Midbrain (tissue), 1 donor: ENCODE measurements at regions not wholly inside any gene's neighbourhood (a gene's known extent, or its start where the extent isn't known, plus 50 kb on each side); places are given as distances from the start of the nearest gene placed in this dataset.

Experiments
- DNase-seq: peaks from one replicate; lab custom pipeline; 2025; lab: John Stamatoyannopoulos, UW

DNA sequence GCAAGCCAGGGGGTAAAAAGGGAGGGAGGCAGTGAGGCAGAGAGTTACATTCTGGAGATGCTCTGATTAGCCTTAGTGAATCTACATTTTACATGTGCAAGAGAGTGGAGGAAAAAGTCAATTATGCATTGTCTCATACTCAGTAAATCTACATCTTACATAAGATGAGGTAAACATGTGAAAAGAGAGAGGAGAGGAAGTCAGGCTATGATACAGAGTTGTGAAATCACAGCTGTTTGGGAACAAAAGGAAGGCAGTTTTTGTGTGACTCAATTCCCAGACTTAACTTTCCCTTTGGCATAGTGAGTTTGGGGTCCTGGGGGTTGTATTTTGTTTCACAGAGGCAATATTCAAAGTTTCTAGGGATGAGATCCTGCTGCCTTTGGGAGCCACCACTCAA lies 67.8 kb downstream of the GP2 start:
- DNase-seq, result no peak

DNA sequence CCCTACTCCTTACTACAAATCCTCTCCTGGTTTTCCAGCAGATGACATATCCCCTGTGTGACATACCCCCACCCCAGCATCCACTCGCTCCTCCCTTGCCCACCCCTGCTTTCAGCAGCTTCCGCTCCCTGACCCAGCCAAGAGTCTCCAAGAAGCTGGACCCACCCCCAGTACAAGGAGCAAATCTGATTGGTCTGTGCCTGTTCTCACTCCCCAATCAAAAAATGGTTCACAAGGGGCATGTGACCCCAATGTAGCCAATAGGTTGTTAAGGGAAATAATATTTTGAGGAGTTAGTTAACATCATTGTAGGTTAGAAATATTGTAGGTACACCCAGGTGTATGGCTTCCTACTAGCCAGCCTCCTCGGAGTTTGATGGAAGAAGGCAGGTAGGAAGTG lies 70.1 kb downstream of the GP2 start:
- DNase-seq, result no peak

DNA sequence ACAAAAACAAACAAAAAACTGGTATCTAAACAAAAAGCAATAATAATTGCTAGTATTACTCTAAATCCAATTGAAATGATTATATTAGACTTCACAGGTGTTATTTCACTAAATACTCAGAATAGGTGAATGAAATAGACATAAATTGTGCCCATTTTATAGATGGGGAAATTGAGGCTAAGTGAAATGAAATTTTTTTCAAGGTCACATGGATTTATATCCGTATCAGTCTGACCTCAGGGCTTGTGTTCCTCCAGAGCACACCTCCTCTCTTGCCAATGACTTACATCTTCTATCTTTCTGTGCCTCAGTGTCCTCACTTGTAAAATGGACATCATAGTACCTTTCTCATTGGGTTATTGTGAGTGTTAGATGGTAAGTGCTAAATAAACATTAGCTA lies 72.3 kb downstream of the GP2 start:
- no peak for DNase-seq

DNA sequence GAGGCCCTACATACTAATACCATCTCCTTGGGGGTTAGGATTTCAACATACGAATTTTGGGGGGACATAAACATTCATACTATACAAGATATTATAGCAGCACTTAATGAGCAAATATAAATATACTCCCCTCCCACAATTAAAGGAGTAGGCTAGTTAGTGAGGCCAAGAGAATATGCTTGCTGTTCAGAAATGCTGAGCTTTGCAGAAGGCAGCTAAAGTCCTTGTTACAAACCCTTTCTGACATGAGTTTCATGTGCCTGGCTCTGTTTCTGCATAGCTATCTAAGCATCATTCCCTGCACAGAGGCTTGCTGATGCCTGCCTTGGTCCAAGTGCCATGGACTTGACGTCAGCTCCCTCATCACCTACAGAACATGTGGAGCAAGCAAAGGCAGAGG lies 73.5 kb downstream of the GP2 start:
- no peak for DNase-seq

DNA sequence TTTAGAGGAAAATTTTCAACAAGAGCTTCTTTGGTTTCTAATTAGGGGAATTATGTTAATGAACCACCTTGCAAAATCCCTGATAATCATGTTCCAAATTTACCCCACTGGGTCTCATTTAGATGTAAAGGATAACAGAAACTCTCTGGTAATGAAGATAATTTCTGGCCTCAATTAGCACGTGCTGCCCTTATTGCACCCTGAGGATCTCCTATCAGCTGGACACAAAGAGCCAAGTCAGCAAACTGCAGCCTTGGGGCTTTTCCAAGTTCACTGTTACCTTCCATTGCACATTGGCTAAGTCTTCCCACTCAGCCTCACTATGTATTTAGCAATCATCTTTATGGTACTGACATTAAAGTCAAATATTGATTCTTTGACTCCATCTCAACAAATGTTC lies 78.1 kb downstream of the GP2 start:
- DNase-seq, result no peak

DNA sequence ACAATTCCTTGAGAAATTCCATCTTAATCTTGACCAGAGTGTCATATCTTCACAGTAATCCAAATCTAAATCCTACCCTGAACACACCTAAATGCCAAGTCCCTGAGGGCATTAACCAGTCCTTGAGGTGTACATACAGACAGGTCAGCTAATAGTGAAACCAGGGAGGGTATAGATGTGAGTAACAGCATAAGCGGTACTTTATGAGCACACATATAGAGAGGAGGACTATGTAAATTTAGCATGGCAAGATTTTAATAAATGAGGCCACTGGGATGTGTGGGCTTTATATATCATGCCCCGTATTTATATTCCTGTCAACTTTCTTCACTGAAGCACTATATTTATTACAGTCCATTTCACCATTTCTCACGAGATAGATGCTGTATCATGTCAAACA lies 80.2 kb downstream of the GP2 start:
- no peak for DNase-seq

DNA sequence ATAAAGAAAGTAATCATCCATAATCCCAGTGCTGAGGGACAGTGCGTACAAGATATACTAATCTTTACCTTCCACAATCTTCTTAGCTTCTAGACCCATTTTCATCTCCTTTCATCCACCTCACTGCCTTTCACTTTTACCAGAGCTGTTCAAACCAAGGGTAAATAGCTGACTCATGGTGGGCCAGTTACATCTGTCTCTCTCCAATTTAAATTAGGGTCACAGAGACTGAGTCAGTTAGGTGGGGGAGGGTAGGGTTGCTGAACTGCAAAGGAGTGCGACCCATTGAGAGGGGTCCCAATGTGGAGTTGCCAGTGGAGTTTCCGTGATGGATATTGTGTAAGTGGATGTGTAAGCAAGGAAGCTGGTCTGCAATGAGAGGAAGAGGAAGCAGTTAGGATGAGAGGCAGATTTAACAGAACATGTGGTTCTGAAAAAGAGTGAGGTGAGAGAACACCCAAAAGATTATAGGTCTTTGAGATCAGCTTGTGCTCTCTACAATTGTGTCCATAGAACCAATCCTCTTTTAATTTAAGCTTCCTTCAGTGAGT lies 83.5 kb downstream of the GP2 start:
- no peak for DNase-seq

DNA sequence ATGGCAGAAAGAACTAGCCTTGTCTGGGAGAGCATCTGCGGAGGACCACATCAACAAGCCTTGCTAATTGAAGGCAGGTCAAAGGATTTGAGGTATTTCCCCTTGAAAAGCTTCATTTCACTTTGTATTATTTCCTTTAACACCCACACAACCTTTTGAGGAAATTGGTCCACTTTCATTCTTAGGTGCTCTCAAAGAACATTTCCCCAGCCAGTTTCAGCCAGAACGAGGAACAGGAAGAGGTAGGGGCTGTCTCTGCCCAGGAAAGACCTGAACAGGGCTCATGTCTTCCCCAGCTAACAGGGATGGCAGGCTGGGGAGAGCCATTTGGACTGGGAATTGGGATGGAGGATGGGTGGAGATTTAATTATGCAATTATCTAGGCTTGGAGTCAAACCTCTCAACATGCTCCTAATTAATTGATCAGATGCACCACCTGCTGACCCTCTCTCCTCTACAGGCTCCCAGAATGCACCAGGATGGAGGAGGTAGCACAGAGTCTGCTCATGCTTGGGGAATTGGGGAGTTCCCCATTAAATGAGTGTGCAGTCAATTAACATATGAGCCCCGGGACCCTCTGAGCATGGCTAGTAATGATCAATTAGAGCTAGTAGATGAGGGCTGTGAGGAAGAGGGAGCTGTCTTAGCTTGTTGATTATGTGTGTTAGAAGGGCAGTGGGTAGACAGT lies 84.6 kb downstream of the GP2 start:
- no peak for DNase-seq

DNA sequence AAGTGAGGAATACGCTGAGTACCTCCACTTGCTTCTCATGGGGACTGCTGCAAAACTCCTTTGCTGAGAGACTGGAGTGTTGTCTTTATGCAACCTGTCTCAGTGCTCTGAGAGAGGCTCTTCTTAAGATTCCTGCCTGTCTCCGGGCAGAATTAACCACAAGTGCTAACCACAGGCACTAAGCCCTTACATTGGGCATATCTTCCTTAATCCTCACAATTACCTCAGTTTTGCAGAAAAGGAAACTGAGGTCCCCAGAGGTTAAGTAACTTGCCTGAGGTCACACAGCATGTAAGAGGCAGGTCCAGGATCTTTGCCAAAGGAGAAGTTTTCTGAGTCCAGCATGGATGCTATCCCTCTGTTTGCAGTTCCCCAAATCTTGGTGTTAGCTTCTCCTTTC lies 86.0 kb downstream of the GP2 start:
- DNase-seq, result no peak

DNA sequence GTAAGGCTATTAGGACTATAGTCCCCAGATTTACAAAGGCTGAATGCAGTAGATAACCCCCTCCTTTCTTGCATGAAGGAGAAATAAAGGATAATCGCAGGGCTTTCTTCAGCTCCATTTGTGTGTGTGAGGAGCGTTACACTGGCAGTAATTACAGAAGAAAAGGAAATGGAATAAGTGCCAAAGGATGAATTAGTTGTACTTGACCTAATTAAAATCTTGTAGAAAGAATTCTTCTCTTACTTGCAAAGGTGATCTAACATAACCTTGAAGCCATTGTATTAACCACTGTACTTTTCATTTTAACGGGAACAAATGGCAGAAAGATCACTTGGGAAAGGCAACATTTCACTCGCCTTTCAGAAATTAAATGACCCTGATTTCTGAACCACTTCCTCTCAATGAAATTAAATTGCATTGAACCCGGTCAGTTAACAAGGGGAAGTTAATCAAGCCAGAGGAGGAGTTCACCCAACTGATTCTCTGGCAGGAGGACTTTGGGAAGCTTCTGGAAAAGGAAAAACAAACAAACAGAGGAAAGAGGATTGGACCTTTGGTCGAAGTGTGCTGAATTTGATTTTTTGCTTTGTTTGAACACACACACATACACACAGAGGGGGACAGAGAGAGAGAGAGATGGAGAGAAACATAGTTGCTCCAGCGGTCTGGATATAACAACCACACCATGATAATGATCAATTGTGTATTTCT lies 90.6 kb downstream of the GP2 start:
- DNase-seq, result no peak

DNA sequence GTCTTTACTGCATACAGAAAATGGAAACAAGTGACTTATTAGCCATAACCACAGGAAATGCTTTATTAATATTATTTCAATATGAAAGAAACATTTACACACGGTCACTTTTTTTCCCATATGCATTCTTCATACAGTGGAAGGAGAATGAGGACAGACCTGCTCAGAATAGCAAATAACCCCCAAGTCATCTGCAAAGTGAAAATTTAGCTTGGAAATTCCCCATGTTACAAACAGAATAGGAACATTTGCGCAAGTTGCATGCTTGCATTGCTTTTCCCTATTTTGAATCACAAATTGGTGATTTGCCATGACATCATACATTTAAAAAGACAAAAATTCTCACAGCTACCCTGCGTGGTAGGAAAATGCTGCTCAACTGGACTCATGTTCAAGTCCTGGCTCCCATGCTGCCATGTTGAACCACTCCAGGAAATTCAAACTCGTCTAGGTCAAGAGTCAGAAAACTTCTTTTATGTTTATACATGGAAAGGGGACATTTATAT lies 102.0 kb downstream of the GP2 start:
- no peak for DNase-seq

DNA sequence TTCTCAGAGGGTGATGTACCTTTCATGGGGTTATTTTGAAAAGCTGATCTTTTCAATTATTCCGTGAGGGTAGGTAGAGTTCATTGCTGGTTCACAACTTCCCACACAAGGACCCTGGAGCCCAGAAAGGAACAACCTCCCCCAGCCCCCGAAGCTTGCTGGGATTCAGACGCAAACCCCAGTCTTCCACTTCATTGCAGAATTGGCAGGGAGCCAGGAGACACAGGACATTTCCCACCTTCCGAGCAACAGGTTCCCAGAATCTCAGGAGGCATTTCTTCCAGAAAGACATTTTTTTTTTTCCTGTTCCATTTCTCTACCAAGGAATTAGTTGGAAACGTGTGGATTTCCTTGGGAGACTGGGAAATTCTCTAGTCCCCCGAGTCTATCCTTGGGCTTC lies 106.1 kb downstream of the GP2 start:
- DNase-seq, result no peak

DNA sequence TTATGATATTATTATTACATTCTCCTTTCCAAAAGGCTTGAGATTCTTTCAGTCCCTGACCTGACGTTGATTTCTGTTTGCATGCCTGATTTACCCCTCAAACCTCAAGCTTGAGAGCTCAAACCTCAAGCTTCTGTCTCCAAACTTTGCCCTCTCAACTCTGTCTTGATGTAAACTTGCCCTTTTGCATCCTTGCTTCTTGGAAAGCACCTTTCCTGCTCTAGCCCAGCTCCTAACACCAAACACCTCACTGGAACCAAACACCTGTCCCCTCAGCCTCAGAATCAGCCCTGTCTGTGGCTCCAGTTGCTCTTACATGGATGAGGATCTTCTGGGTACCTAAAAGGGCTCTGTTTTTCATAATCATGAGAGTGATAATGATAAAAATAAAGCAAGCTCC lies 109.2 kb downstream of the GP2 start:
- DNase-seq, result no peak

DNA sequence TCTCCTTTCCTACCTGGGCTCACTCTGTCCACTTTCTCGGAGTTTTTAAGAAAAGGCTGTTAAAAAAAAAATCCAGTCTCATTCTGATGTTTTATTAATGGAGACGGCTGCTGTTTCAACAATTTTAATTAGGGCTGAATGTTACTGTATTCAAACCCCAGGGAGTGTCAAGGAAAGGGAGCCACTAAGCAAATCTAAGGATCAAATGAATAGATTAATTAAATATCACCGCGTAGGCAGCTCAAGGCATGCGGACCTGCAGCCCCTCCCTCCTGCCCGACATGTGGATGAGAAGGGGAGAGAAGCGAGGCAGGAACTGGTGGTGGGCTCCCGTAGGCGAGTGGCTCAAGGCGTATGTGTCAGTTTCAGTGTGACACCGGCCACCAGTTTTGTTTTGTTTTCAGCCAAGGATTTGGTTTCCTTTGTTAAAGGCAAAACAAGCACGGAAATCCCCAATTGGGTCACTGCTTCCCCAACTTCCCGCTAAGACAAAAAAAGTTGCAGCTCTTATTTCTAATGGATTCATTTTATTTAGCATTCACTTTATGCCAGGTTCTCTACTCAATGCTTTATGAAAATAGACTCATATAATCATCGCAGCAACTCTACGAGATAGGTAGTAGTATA lies 110.6 kb downstream of the GP2 start:
- DNase-seq, result no peak

DNA sequence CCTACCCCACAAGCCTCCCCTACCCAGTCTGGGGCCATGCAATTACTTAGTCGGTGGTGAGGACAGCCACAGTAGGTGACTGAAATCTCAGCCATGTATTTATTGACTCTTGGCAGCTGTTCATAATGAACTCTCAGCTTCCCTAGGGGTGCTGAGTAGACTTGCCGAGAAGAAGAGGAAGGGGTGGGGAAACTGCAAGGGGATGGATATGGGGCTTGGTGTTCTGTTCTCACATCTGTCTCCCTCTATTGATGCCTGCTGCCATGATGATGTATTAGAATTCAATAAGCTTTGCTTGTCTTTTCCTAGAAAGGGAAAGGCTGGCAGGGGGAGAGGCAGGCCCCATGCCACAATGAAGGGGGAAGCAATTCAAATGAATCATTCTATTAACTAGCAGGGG lies 112.9 kb downstream of the GP2 start:
- no peak for DNase-seq

DNA sequence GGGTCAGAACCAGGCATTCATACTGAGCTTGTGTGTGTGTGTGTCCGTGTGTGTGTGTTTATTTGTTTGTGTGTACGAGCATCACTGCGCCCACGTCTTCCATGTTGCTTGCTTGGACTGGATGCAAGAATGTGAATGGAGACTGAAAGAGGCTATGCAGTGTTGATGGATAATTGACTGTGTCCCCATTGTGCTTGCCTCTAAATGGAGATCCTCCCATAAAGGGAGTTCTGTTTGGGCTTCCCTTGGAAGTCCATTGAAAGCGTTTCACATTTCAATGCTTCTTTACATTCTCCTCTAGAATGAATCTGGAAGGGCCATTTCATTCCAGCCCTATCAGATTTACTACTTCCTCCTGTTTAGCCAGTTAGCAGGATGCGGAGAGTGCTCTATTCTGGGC lies 124.0 kb downstream of the GP2 start:
- DNase-seq, result no peak

DNA sequence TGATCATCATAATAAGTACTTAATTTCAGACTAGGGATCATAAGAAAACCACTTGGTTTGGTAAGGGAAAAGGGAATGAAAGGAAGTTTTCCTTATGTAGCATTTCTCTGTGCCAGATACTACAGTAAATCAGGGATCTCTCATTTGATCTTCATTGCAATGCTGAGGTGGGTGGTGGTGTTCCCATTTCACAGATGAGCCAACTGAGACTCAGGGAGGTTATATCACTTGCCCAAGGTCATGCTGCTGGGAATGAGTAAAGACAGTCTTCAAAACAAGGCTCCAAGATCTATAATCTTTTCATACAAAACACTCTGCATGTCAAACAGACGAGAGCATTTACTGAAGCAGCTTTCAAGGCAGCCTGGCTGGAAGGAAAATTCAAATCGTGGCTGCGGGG lies 124.6 kb downstream of the GP2 start:
- no peak for DNase-seq

DNA sequence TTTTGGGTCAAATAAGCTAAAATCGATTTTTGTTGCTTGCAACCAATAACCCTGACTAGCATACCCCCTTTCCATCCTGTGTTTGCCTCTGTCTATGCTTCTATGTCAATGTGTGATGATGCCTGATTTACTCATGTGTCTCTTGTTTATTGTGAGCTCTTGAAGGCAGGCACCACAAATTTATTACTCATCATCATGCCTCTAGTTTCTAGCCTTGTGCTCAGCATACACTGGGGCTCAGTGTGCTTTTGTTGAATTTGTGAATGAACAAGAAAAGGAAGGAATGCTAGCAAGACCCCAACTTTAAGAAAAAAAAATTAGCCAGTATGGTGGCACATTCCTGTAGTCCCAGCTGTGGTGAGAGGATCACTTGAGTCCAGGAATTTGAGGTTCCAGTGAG lies 119.1 kb upstream of the GPR139 start:
- no peak for DNase-seq

DNA sequence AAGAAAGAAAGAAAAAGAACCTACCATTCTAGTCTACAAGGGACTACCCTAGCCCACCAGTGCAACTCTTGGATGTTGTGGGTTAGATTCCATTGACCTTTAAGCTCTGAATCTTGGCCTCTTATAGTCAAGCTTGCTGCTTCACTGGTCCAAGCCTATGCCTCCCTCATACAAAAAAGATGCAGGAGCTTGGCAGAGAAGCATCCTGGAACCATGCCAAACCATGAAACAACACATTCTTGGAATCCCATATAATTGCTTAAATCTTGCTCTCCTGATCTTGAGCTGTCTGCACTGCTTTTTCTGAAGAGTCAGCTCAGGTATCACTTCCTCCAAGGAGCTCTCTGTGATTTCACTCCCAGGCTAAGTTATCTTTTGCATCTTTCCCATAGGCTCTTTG lies 117.9 kb upstream of the GPR139 start:
- no peak for DNase-seq

DNA sequence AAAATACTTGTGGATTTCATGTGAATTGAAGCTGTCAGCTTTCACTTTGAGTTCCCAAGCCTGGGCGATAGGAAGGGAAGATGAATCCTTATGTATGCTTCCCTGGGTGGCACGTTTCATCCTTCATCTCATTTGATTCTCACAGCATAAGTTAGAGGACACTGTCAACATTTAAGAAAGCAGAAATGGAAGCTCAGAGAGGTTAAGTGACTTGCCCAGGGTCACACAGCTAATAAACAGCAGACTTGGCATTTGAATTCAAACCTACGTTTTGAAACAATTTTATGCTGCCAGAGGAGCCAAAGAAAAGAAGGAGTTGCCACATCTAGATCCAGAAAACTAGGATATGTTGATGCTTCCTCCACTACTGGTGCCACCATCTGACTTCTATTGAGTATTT lies 108.3 kb upstream of the GPR139 start:
- DNase-seq, result no peak

DNA sequence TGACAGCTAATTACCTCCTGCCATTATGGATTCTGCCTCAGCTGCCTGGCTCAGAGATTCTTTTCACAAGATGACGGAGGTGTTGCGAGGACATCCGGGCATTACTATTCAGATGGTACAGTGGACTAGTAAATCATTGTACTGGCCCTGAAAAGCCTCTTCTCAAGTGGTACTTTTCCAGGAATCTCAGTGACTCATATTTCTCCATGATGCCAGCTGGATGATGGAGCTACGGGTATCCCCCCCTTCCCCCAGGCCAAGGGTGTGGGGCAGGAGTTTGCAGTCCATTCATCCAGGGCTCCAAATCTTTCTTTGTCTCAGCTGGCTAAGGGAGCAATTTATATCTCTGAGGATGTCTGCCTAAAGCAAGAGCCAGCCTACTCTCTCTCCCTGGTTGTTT lies 107.7 kb upstream of the GPR139 start:
- no peak for DNase-seq

DNA sequence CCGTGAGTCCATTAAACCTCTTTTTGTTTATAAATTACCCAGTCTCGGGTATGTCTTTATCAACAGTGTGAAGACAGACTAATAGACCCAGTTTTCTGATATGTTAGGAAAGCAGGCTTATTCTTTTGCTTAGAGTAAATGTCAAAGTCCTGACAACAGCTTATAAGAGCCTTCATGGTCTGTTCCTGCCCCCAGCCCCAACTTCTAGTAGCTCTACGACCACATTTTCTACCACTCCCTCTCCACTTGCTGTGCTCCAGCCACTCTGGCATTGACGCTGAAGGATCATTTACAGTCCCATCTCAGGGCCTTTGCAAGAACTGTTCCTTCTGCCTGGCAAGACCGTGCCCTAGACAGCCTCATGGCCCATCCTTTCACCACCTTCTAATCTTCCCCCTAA lies 104.6 kb upstream of the GPR139 start:
- no peak for DNase-seq

DNA sequence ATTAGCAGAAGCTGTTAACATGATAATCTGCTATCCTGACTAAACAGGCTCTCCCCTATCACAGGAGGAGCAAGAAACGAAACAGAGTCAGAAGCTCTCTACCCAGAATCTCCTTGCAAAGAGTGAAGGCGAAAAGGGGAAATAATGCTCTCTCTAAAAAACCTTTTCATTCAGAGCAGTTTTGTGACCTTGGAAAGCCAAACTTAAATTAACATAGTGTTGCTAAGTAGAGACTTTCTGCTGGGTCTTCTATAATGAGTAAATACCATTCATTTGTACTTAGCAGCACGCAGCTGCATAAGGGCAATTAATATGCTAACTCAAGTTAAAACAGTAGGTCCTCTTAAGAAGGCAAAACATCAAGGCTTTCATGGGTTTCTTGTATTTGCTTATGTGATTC lies 101.7 kb upstream of the GPR139 start:
- peak; percentile 3 for DNase-seq
